Transverse colon (tissue), 4 donors: ENCODE measurements at regions not wholly inside any gene's neighbourhood (a gene's known extent, or its start where the extent isn't known, plus 50 kb on each side); places are given as distances from the start of the nearest gene placed in this dataset.

ENCODE experiments used
- CTCF ChIP-seq, 5 experiments: fragments of 200-600 bp in 3 of 5; fragments of 450-650 bp in 2 of 5; sonication (generic) in 3 of 5; IDR thresholded peaks; 1 replicate in 2 of 5; 2 replicates in 3 of 5; pipeline ENCODE4 v1.5.1; 2016 to 2017; ENCODE audit warnings: antibody characterized with exemption in 5 of 5, inconsistent platforms in 3 of 5, mild to moderate bottlenecking in 2 of 5, moderate library complexity in 1 of 5
- EP300 ChIP-seq: sonication (generic); formaldehyde crosslinking; IDR thresholded peaks from one replicate; pipeline ENCODE4 v1.6.1; 2017; ENCODE audit warnings: antibody characterized with exemption, low read depth
- POLR2A ChIP-seq: fragments of 450-650 bp; IDR thresholded peaks from one replicate; pipeline ENCODE4 v1.6.1; 2016; ENCODE audit warnings: antibody characterized with exemption, mild to moderate bottlenecking, moderate library complexity
- POLR2AphosphoS5 ChIP-seq, 3 donors: sonication (generic); formaldehyde crosslinking; IDR thresholded peaks; one replicate each; pipeline ENCODE4 v1.6.1; 2016; ENCODE audit warnings: antibody characterized with exemption in 3 of 3

- TF ChIP-seq POLR2A (no peak), EP300 (no peak), POLR2AphosphoS5 (IDR thresholded peaks at IDR 0.05) (no peak), CTCF (IDR thresholded peaks at IDR 0.05) (no peak)
Measured at GRCh38 chr2:193537531-193537930, 1342.8 kb upstream of the TMEFF2 start.
